HepG2 (cell line): ENCODE measurements at regions not wholly inside any gene's neighbourhood (a gene's known extent, or its start where the extent isn't known, plus 50 kb on each side); places are given as distances from the start of the nearest gene placed in this dataset.

Experiments
- ATF2 ChIP-seq: sonication (generic); formaldehyde crosslinking; IDR thresholded peaks from 2 replicates; pipeline ENCODE4 v1.4.0; 2020; ENCODE audit warnings: missing genetic modification reagents
- CENPBD1 ChIP-seq: sonication (generic); formaldehyde crosslinking; IDR thresholded peaks from 2 replicates; pipeline ENCODE4 v1.8.0; 2022; ENCODE audit warnings: missing genetic modification reagents, low read depth, mild to moderate bottlenecking, borderline replicate concordance
- FOXP1 ChIP-seq, 2 experiments: fragments of 450-650 bp in 1 of 2; IDR thresholded peaks; 2 replicates each; pipeline ENCODE4 v1.6.1; 2017 to 2018; ENCODE audit warnings: antibody characterized with exemption in 1 of 2
- IRF2 ChIP-seq: IDR thresholded peaks from 2 replicates; pipeline ENCODE4 v1.6.1; 2018; ENCODE audit warnings: missing genetic modification reagents, missing compliant biosample characterization
- ZNF18 ChIP-seq: sonication (generic); formaldehyde crosslinking; IDR thresholded peaks from 2 replicates; pipeline ENCODE4 v1.8.0; 2022; ENCODE audit warnings: mild to moderate bottlenecking, missing genetic modification reagents; ENCODE audit not compliant: insufficient replicate concordance
- ZNF674 ChIP-seq: sonication (generic); formaldehyde crosslinking; IDR thresholded peaks from 2 replicates; pipeline ENCODE4 v1.5.0; 2020; ENCODE audit warnings: low read depth, mild to moderate bottlenecking, missing genetic modification reagents
- ZNF720 ChIP-seq: sonication (generic); formaldehyde crosslinking; IDR thresholded peaks from 2 replicates; pipeline ENCODE4 v1.4.0; 2020; ENCODE audit warnings: missing genetic modification reagents

- no peak for TF ChIP-seq CENPBD1 (CRISPR knock-in tag)
- TF ChIP-seq ZNF674 (CRISPR knock-in tag): no peak
- no peak for TF ChIP-seq ZNF720 (CRISPR knock-in tag)
- no peak for TF ChIP-seq ATF2 (CRISPR knock-in tag)
- no peak for TF ChIP-seq IRF2 (CRISPR knock-in tag)
- TF ChIP-seq FOXP1 (IDR thresholded peaks at IDR 0.05): no peak
- no peak for TF ChIP-seq FOXP1 (CRISPR knock-in tag; IDR thresholded peaks at IDR 0.05)
- no peak for TF ChIP-seq ZNF18 (CRISPR knock-in tag)
These were observed 292.1 kb downstream of the GASK1B start for GRCh38 chr4:157880761-157881160.
